ENCODE measurements at regions not wholly inside any gene's neighbourhood (a gene's known extent, or its start where the extent isn't known, plus 50 kb on each side); places are given as distances from the start of the nearest gene placed in this dataset. TPM values are rescaled to one million over a fixed set of nuclear protein-coding genes. Genes with fewer than 3 reads are reported as not detected.

Small RNA genes lying in the stretch of these regions (small RNA-seq; reads per million reads assigned to genes)
- not detected for gene AP002802.2
- not detected for gene MIR4300
- gene MTND4LP18, result not detected
- not detected for gene RNU6-544P

All from hematopoietic multipotent progenitor cell (in vitro differentiated cells).